ENCODE measurements at regions not wholly inside any gene's neighbourhood (a gene's known extent, or its start where the extent isn't known, plus 50 kb on each side); places are given as distances from the start of the nearest gene placed in this dataset.

GRCh38 chr5:172571413-172571812 is 69.7 kb upstream of the NEURL1B start:
- TF ChIP-seq POLR2A (IDR thresholded peaks at IDR 0.05) (no peak), CTCF (IDR thresholded peaks at IDR 0.05) (no peak)
